ENCODE measurements at regions not wholly inside any gene's neighbourhood (a gene's known extent, or its start where the extent isn't known, plus 50 kb on each side); places are given as distances from the start of the nearest gene placed in this dataset.

- H4K20me1 ChIP-seq (replicated peaks; ENCODE audit: insufficient read depth), result no peaks in the 10 kb centered on the region
- ATAC-seq (peak; percentile 39; the same call in 1 of the 3 replicates), DNase-seq (ENCODE audit: low spot score) (peak; percentile 31)
- H3K4me3 ChIP-seq, result no peak overlapping the region
- Mint-ChIP-seq H3K9me3 (no peaks in the 10 kb centered on the region), H3K36me3 (ENCODE audit: low read depth) (no peaks in the 10 kb centered on the region), H3K27me3 (ENCODE audit: insufficient read depth, low read depth, poor library complexity) (no peaks in the 10 kb centered on the region), H3K4me1 (peaks cover 4% of the 10 kb centered on the region; the same call in 2 of the 3 replicates), H3K27ac (no peak overlapping the region), H3K4me3 (no peak overlapping the region)
- H3K36me3 ChIP-seq (ENCODE audit: insufficient read depth), result no peaks in the 10 kb centered on the region
- no peaks in the 10 kb centered on the region for H3K9me2 ChIP-seq (ENCODE audit: insufficient read depth)
- no peak overlapping the region for H3K4me2 ChIP-seq
- no peak overlapping the region for H3K27ac ChIP-seq (ENCODE audit: low read depth)
- H3K79me2 ChIP-seq (replicated peaks; ENCODE audit: insufficient read depth), result no peaks in the 10 kb centered on the region
- H3F3A ChIP-seq (replicated peaks; ENCODE audit: low read depth), result no peaks in the 10 kb centered on the region
- H3K4me1 ChIP-seq (ENCODE audit: insufficient read depth), result peaks cover 5% of the 10 kb centered on the region; the same call in 1 of the 2 replicates
- H3K27me3 ChIP-seq (ENCODE audit: insufficient read depth), result no peaks in the 10 kb centered on the region
- TF ChIP-seq POLR2AphosphoS5 (IDR thresholded peaks at IDR 0.05; ENCODE audit: low read depth), result no peak
- TF ChIP-seq JUNB (IDR thresholded peaks at IDR 0.05; ENCODE audit: unreplicated experiment), result no peak
- TF ChIP-seq ZNF331 (CRISPR knock-in tag; IDR thresholded peaks at IDR 0.05; ENCODE audit: low read depth), result no peak
- no peak for TF ChIP-seq CREB1 (CRISPR knock-in tag; IDR thresholded peaks at IDR 0.05; ENCODE audit: low read depth)
- no peak for TF ChIP-seq EZH2phosphoT487 (IDR thresholded peaks at IDR 0.05; ENCODE audit: unreplicated experiment)
- no peak for TF ChIP-seq ZNF462 (CRISPR knock-in tag; IDR thresholded peaks at IDR 0.05)
- TF ChIP-seq STAT1 (IDR thresholded peaks at IDR 0.05; ENCODE audit: unreplicated experiment), result no peak
- no peak for TF ChIP-seq CTCF (conservative IDR thresholded peaks at IDR 0.05; ENCODE audit: low read depth in 2 of 2)
- TF ChIP-seq NANOG (IDR thresholded peaks at IDR 0.05; ENCODE audit: borderline replicate concordance), result no peak
- TF ChIP-seq REST (IDR thresholded peaks at IDR 0.05; ENCODE audit: unreplicated experiment), result no peak
- no peak for TF ChIP-seq EZH2 (IDR thresholded peaks at IDR 0.05; ENCODE audit: low read depth, unreplicated experiment)
- TF ChIP-seq ETS1 (IDR thresholded peaks at IDR 0.05), result no peak
- TF ChIP-seq ZNF114 (CRISPR knock-in tag; IDR thresholded peaks at IDR 0.05), result no peak
- no peak overlapping the region for H2AFZ ChIP-seq
These were observed 601.1 kb downstream of the USP25 start for GRCh38 chr21:16330908-16331268.

All from GM23338 (cell line).